GM19043 (cell line): ENCODE measurements at regions not wholly inside any gene's neighbourhood (a gene's known extent, or its start where the extent isn't known, plus 50 kb on each side); places are given as distances from the start of the nearest gene placed in this dataset.

Source experiments
- ATAC-seq: cut with Tn5 transposase; IDR thresholded peaks from one replicate; pipeline ENCODE4 v1.9.1; 2021; ENCODE audit warnings: low read depth; ENCODE audit not compliant: unreplicated experiment

DNA sequence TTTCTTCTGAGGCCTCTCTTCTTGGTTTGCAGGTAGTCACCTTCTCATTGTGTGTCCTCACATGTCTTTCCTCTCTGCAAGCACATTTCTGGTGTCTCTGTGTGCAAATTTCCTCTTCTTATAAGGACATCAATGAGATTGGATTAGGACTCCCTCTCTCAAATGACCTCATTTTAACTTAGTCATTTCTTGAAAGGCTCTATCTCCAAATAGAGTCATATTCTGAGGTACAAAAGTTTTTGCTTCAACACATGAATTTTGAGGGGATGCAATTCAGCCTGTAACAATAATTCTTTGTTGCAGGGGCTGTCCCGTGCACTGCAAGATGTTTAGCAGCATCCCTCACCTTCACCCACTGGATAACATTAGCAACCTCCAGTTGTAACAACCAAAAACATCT is 115.0 kb upstream of the DCBLD2 start:
- ATAC-seq, result no peak

DNA sequence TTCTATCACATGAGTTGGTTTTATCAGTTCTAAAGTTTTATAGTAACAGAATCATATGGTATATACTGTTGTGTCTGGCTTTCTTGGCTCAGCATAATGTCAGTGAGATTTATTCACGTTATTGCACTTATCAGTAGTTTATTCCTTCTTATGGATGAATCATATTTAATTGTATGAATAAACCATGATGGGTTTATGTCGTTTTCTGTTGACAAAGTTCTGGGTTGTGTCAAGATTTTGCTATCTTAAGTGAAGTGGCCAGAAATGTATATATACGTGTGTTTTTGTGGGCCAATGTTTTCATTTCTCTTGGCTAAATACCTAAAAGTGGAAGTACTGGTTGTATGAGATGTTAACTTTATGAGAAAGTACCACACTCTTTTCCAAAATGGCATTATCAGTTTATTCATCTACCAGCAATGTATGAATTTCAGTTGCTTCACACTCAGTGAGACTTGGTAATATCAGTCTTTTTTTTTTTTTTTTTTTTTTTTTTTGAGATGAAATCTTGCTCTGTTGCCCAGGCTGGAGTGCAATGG is 112.4 kb upstream of the DCBLD2 start:
- no peak for ATAC-seq

DNA sequence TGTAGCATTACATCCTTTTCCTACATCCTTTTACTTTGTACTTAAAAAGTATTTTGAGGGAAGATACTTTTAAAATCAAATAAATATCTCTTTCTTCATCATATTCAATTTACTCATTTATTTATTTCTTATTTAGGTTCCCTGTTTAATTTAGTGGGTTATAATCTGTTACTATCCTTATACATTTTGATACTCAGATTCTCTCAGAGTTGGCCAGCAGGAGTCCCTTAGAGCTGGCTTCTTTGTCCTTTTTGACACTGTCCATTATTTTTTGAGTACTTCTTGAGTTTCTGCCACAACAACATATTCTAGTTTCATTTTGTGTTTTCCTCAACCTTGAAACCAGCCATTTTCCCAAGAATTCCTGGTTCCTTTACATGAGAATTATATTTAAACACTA is 111.6 kb upstream of the DCBLD2 start:
- no peak for ATAC-seq

DNA sequence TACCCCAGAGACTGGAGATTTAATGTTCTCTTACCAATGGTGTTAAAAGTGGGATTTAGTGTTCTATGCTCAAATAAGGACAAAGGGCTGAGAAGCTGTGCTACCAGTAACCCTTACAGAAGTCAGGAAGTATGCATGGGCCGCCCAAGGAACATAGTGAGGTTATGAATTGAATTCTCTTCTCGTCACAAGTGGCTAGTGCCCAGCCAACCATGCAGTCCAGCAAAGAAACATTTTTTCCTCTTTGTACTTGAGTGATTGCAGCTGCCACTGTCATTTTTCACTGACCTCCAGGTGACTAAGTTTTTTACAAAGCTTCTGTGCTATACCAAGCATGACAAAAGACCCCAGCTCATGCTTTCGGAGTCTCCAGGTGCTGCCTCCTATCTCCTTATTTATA is 110.6 kb upstream of the DCBLD2 start:
- ATAC-seq, result peak; percentile 97

DNA sequence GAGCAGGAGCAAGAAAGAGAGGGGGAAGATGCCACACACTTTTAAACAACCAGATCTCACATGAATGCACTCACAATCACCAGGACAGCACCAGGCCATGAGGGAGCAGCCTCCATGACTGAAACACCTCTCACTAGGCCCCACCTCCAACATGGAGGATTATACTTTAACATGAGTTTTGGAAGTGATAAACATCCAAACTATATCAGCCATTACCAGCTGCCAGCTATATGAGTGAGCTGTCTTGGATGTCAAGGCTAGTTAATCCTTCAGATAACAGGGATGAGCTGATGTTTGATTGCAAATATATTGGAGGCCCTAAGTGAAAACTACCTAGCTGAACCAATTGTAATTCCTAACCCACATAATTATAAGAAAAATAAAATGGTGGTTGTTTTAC is 108.4 kb upstream of the DCBLD2 start:
- ATAC-seq, result no peak

DNA sequence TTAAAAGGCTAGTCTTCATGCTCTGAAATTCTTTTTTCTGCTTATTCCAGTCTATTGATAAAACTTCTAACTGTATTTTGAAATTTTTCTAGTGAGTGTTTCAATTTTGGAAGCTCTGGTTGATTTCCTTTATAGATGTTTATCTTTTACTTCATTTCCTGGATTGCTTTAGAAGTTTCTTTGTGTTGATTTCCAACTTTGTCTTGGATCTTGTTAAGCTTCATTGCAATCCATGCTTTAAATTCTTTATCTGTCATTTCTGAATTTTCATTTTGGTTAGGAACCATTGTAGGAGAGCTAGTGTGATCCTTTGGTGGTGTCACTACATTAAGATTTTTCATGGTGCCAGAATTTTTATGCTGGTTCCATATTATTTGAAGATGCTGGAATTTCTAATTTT is 105.2 kb upstream of the DCBLD2 start:
- ATAC-seq, result no peak

DNA sequence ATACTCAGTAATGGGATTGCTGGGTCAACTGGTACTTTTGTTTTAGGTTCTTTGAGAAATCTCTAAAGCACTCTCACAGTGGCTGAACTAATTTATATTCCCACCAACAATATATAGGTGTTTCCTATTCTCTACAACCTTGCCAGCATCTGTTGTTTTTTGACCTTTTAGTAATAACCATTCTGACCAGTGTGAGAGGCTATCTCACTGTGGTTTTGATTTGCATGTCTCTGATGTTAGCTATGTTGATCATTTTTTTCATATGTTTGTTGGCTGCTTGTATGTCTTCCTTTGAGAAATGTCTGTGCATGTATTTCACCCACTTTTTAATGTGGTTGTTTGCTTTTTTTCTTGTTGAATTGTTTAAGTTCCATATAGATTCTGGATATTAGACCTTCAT is 98.2 kb upstream of the DCBLD2 start:
- no peak for ATAC-seq

DNA sequence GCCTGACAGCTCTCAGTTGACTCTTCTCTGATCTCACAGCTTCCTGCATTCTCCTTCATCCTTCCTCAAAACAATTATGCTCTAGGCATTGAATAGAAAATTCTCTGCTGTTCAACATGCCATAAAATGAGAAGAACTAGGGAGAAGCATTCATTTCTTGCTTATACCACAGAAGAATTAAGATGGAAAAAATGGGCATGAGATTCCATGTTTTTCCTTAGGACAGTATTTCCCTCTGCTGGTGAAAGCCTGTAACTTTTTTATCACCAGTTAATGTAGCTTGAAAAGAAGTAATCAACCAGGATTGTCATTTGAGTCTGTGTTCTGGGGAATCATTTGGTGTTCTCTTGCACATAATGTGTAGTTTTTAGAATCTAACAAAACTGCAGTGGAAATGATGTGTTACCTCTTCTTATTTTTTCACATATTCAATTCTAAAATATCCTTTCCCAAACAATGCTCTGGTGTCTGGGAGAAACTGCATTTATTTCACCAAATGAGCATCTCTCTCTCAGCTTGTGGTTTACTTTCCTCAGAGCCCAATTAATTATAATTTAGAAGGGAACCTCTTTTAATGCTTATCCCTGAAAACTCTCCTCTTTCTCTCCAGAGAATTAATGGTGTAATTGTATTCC is 92.8 kb upstream of the DCBLD2 start:
- ATAC-seq, result no peak

DNA sequence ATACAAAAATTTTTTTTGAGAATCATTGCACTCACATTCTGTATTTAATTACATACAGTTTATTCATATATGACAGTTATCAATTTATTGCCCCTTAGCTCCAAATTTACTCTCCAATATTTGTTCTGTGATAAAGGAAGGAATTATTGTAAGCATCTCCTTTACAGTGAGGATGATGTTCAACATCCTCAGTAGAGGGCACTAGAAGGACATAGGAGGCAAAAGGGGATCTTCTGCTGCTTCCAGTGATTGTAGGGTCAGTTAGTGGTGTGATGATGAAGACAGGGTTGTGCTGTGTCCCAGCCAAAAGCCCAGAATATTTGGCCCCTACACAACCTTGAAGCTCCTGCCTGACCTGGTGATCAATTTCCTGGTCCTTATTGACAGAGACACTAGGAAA is 89.9 kb upstream of the DCBLD2 start:
- ATAC-seq, result no peak

DNA sequence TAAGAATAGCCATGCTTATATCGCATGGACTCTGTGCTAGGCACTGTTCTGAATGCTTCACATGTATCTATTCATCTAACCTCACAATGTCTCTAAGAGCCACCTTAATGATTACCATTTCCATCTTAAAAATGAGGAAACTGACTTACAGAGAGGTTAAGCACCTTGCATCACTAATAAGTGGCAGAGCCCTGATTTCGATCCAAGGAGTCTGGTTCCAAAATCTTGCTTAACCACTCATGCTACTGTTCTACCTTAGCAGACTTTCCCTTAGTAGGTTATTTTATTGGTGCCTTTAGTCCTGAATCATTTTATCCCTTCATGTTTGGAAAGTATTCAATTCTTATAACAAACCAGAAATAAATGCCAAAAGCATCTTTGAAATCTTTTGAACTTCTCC is 89.2 kb upstream of the DCBLD2 start:
- ATAC-seq, result no peak

DNA sequence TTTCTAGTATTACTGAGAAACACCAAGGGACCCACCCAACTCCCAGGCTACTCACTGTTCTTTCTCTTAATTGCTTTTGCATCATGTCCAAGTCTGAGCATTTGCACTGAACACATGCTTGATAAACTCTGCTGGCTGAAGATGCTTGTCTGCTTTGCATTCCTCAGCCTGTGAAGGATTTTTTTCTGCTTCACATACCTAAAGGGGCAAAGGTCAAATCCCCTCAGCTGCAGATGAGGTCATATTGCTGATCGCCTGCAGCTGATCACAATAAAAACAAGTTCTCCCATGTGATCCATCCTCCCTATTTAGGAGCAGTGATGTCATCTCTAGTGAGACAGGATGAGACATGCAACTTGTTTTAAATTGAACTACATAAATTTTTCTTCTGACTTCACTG is 84.6 kb upstream of the DCBLD2 start:
- ATAC-seq, result no peak

DNA sequence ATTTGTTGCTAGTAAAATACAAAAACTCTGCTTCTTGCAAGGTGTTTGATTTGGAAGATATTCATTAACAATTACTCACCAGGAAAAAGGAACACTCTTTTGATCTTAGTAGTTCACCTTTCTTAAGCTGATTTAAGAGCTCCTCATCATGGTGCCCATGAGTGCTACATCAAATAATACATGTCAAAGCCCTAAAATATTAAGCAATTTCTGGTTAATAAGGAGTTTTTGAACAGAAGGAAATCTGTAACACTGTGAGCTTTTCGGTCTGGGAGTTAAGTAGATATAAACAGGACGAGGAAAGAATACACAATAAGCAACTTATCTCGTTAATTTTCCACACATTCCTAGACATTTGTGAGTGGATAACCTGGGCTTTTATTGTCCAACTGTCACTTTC is 83.9 kb upstream of the DCBLD2 start:
- no peak for ATAC-seq

DNA sequence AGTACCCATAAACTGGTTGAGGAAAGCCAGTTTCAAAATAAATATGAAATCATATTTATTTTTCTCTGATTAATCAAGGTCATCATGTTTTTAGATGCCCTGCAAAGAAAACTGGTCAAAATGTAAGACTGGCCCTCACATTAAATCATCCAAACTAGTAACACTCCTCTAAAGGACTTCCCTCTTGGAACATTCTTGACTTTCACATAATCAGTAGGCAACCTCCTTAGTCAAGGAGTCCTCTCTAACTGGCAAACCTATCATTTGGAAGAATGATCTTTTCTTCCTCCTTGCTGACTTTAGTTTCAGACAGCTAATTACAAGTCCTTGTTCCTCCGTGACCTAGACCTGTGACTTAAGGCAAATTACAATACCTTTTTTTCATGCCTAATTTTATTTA is 82.5 kb upstream of the DCBLD2 start:
- ATAC-seq, result no peak

DNA sequence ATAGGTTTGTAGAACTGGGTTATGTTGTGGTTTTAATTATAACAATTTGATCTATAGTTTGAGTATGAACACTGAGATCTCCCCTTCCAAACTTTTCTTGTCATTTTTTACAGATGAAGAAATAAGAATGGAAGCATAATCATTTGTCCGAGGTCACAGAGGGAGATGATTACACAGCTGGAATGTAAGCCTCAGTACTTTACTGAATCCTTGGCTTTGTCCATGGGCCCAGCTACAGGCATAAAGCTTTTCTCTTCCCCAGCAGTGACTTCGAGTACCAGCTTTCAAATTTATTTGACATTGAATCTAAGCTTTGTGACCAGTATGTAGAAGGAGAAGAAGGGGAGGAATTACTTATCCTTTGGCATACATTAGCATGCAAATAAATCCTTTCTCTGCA is 80.9 kb upstream of the DCBLD2 start:
- no peak for ATAC-seq

DNA sequence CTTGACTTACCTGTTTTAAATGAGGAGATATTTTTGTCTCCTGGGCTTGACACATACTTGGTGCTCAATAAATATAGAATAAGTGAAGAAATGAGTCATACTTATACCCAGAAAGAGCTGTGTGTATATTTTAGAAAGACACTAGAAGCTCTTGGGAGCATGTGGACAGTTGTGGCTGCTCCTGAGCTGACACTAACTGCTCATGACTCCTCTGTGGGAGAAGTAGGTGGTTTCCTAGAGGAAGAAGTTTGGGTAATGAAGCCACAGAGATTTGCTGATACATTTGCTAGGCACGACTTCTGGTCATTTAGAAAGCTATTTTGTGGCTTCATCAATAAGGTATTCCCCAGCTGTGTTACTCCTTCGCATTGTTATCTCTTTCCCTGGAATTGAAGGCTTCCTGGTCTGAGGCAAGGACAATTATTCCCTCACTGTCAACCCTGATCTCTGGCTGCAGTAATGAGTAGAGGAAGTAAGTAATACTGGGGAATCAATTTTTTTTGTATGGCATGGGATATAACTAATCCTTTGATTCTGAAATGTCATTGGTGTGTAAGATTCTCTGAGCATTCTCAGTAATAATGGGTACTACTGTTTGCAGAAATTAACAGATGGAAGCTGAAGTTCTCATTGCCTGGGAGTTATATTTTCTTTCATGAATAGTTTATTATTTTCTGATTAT is 79.6 kb upstream of the DCBLD2 start:
- peak; percentile 74 for ATAC-seq

DNA sequence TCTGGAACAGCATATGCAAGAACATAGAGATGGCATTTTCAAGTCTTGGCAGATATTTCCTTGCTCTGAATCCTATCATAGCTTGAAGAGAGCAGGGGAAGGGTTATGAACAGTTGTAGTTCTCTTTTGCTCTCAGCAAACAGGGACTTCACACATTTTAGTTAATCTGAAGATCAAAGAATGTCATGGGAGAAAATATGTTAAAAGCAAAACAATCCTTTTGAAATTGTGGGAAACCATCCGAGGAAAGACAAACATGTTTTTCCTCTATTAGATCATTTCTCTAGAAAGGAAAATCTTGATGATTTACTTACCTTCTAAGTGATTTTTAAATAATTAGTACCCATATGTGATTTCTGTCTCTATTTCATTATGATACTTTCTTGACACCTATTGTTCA is 77.8 kb upstream of the DCBLD2 start:
- no peak for ATAC-seq

DNA sequence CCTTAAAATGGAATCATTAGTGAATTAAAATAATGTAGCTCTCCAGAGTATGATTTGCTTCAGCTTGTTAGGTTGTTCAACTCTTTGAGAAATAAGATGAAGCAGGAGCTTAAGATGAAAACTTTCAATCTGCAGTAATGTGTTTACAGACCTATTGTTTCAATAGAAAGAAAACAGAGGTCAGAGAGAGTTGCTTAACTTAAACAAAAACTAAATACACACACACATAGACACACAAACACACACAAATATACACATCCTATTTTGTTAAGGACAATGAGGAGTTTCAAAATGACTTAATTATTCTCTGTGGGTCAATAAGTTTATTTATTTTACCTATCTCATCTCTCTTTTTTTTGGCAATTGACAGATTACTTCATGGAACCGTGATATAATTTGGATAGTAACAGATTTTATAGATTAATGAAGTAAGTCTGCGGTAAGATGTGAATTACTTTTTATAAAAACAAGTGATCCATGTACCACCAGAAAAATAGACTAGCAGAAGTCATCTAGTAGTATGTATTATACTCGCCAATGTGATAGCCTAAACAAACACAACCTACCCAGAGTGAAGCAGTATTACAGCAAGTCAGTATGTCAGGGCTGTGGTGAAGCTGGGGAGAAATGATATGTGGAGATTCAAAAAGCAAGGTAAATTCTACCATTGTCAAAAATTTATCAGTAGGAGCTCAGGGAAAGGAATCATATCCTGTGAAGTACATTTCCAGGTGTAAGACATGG is 76.7 kb upstream of the DCBLD2 start:
- no peak for ATAC-seq

DNA sequence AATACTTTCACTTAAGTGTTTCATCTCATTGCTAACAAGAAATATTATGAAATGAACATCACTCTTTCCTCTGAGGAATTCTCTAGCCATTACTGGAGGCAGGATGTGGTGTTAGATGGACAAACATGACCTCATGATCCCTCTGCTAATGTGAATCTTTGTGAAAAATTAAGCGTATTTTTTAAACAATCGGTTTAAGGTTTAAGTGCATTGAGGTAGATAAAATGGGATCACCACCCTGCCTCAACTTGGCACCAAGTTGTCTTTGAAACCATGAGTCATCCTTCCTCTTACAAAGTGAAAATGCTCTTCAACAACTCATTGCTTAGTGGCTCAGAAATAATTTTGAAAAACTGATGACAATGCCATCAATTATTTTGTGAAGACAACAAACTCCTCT is 76.0 kb upstream of the DCBLD2 start:
- no peak for ATAC-seq

DNA sequence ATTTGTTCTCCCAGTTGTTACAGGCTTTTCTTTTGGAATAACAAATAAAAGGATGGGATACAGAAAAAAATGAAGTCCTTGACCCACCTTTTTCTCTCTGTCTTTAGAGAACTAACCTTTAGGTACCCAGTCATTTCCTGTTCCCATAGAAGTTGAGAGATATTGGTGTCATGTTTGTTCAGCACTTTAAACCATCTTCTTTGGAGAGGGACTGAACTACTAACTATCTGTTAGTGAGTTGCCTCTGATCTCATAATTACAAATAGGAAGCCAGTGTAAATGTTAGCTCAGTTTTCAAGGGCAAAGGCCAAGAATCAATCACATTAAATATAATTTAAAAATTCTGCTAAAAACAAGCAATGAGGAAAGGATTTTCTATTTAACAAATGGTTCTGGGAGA is 72.9 kb upstream of the DCBLD2 start:
- no peak for ATAC-seq

DNA sequence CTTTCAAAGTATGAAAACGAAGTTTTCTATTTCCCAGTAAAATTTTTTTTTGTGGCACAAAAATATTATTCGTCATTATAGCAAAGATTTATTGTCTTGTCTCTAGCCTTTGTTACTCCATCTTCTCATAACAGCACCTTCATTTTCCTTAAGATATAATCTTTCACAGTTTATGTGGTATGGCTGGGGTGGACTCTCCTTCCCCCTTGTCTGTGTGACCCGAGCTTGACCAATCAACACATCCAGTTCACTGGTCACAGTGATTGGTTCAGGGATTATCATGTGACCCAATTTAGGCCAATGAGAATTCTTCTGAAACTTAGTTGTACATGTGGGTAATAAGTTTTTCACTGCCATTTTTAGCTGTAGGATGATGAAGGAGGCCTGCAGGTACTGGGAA is 71.2 kb upstream of the DCBLD2 start:
- no peak for ATAC-seq

DNA sequence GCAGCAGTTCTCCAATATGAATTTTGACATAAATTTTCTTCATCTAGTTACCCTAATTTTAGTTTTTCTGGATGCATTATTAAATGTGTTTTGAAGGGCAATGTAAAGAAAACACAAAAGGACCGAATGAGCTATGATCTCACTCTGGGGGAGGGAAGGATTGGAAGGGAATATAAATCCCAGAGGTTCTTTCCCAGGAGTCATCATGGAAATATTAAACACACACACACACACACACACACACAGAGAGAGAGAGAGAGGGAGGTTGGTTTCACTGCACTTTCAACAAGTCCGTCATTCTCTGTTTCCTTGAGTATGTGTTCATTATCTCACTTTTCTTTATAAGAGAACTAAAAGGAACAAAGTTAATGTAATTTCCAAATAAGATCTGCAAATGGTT is 70.7 kb upstream of the DCBLD2 start:
- ATAC-seq, result no peak

DNA sequence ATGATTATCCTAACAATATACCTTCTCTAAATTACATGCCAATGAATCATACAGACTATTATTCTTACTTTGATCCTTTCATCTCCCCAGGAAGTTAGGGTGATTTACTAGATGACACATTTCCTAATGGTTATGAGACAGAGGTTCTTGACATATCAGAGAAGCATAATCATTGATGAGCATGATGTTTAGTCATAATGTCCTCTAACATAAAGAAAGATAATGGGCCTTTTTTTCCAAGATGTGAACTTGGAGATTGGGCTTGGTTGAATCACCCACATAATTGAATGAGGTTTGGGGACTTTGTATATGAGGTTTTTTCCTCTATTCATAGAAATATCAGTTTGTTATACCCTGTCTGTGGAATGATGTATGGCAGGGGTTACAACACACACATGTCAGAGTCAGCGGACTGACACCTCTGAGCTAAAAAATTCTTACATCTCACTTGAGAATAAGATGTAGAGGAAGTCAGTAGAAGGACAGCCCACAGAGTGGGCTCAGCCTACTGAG is 69.7 kb upstream of the DCBLD2 start:
- no peak for ATAC-seq
